ENCODE measurements at regions not wholly inside any gene's neighbourhood (a gene's known extent, or its start where the extent isn't known, plus 50 kb on each side); places are given as distances from the start of the nearest gene placed in this dataset.
A peak's percentile ranks its signal among the peaks of the same experiment; 100 is the strongest.

DNA sequence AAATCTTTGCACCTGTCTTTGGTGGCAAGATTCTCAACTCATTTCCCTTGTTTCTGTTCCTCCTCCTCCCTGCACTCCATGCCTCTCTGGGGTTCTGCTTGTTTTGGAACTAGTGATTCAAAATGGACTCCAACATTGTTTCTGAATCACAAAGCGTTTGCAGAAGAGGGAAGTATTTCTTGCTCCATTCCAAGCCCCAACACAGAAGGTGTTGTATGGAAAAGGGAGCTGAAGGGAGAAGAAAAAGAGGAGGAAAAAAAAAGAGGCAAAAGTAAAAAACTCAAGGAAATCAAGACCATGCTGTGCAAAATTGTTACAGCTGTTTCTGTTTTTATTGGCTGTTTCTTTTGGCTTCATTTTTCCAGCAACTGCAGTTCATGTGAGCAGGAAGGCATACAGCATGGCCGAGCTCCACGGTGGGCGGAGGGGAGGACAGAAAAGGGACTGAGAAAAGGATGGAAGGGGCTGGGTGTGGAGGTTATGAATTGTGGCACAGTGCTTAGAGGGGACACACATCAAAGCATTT lies 66.9 kb upstream of the PRL start:
- DNase-seq: no peak
- H3K4me2 ChIP-seq (ENCODE audit: unreplicated experiment): no peak overlapping the region

DNA sequence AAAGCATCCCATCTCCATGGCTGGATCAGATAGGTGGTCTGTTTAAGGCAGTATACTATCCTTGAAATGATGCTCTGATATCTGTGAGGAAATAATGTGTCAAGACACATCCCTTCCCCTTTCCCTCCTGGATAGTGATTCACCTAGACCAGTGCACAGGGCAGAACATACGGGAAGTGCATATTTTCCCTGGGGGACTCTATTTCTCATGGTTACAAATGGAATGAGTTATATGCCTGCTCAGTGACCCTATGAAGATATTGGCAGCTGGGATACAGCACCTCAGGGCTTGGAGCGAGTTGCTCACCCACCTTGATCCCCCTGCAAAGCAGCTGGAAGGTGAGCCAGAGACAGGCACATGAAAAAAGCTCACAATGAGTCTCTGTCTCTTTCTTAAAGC lies 67.5 kb upstream of the PRL start:
- no peak overlapping the region for H3K9ac ChIP-seq
- no peak for DNase-seq
- no peaks in the 10 kb centered on the region for H3F3A ChIP-seq (ENCODE audit: insufficient read depth)
- H3K4me2 ChIP-seq (ENCODE audit: unreplicated experiment): no peak overlapping the region
- H3K79me2 ChIP-seq (ENCODE audit: insufficient read depth): no peaks in the 10 kb centered on the region
- WGBS, 2 experiments (ENCODE audit: low coverage in 1 of 2, low lambda C conversion rate in 2 of 2, missing lambda C conversion rate in 2 of 2): 48 to 55% methylated on average over 2 of the region's 2 CpGs
- H3K4me3 ChIP-seq: no peak overlapping the region
- no peak overlapping the region for H3K27ac ChIP-seq
- H3K9me3 ChIP-seq (ENCODE audit: low read depth): no peaks in the 10 kb centered on the region
- H4K20me1 ChIP-seq (ENCODE audit: insufficient read depth): no peaks in the 10 kb centered on the region
- no peak overlapping the region for H2AFZ ChIP-seq
- H3K4me1 ChIP-seq (ENCODE audit: insufficient read depth): no peaks in the 10 kb centered on the region; the same call in 1 of the 2 replicates
- H3K27me3 ChIP-seq (replicated peaks; ENCODE audit: insufficient read depth): no peaks in the 10 kb centered on the region
- no peaks in the 10 kb centered on the region for H3K36me3 ChIP-seq (ENCODE audit: low read depth)
- TF ChIP-seq EZH2 (IDR thresholded peaks at IDR 0.05; ENCODE audit: insufficient read depth, poor library complexity, severe bottlenecking) (no peak), EZH2phosphoT487 (IDR thresholded peaks at IDR 0.05; ENCODE audit: insufficient read depth, low read depth) (no peak)
- in situ Hi-C loops (cut with MboI): no loop called here
- no peaks in the 10 kb centered on the region for H3K9me2 ChIP-seq (ENCODE audit: insufficient read depth)

More for the DNA sequence above, 66.9 kb upstream of the PRL start:
- H3K36me3 ChIP-seq (ENCODE audit: low read depth): no peaks in the 10 kb centered on the region
- H3K27me3 ChIP-seq (replicated peaks; ENCODE audit: insufficient read depth): no peaks in the 10 kb centered on the region
- H3K79me2 ChIP-seq (ENCODE audit: insufficient read depth): no peaks in the 10 kb centered on the region
- H2AFZ ChIP-seq: no peak overlapping the region
- no peaks in the 10 kb centered on the region; the same call in 1 of the 2 replicates for H3K4me1 ChIP-seq (ENCODE audit: insufficient read depth)
- TF ChIP-seq EZH2 (IDR thresholded peaks at IDR 0.05; ENCODE audit: insufficient read depth, poor library complexity, severe bottlenecking): no peak
- TF ChIP-seq EZH2phosphoT487 (IDR thresholded peaks at IDR 0.05; ENCODE audit: insufficient read depth, low read depth): no peak
- no peaks in the 10 kb centered on the region for H3K9me3 ChIP-seq (ENCODE audit: low read depth)
- no peaks in the 10 kb centered on the region for H4K20me1 ChIP-seq (ENCODE audit: insufficient read depth)
- WGBS, 2 experiments (ENCODE audit: low coverage in 1 of 2, low lambda C conversion rate in 2 of 2, missing lambda C conversion rate in 2 of 2): 12 to 24% methylated on average over 4 of the region's 4 CpGs
- H3K9ac ChIP-seq: no peak overlapping the region
- H3F3A ChIP-seq (ENCODE audit: insufficient read depth): no peaks in the 10 kb centered on the region
- in situ Hi-C loops (cut with MboI): no loop called here
- H3K4me3 ChIP-seq: no peak overlapping the region
- H3K27ac ChIP-seq: no peak overlapping the region
- H3K9me2 ChIP-seq (ENCODE audit: insufficient read depth): no peaks in the 10 kb centered on the region

DNA sequence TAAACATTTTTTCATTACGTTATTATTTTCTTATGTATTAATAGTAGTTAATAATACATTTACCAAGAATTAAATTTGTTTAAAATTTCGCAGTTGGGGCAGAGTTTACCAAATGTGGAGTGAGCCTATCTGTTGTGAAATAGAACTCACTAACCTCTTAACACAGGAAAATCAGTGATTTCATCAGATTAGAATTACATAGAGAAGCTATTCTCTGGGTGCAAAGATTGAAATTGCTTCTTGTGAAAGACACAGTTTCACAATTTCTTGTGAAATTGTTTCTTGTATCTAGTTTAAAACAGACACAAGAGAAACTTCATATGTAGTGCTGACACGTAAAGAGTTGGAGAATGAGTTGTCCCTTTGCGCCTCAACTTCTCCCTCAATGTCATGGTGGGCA lies 69.4 kb upstream of the PRL start:
- Histone ChIP-seq H3K9me2 (ENCODE audit: insufficient read depth) (no peaks in the 10 kb centered on the region), H3K27me3 (replicated peaks; ENCODE audit: insufficient read depth) (no peaks in the 10 kb centered on the region), H3K4me3 (no peak overlapping the region), H3K4me2 (ENCODE audit: unreplicated experiment) (no peak overlapping the region), H3K9ac (no peak overlapping the region), H4K20me1 (ENCODE audit: insufficient read depth) (no peaks in the 10 kb centered on the region), H3K36me3 (ENCODE audit: low read depth) (no peaks in the 10 kb centered on the region), H3K27ac (no peak overlapping the region), H3K79me2 (ENCODE audit: insufficient read depth) (no peaks in the 10 kb centered on the region), H2AFZ (no peak overlapping the region), H3K9me3 (ENCODE audit: low read depth) (no peaks in the 10 kb centered on the region), H3F3A (ENCODE audit: insufficient read depth) (no peaks in the 10 kb centered on the region), H3K4me1 (ENCODE audit: insufficient read depth) (no peaks in the 10 kb centered on the region; the same call in 1 of the 2 replicates)
- peak; percentile 32 for DNase-seq
- TF ChIP-seq EZH2phosphoT487 (IDR thresholded peaks at IDR 0.05; ENCODE audit: insufficient read depth, low read depth) (no peak), EZH2 (IDR thresholded peaks at IDR 0.05; ENCODE audit: insufficient read depth, poor library complexity, severe bottlenecking) (no peak)
- in situ Hi-C loops (cut with MboI): no loop called here
- WGBS, 2 experiments (ENCODE audit: low coverage in 1 of 2, low lambda C conversion rate in 2 of 2, missing lambda C conversion rate in 2 of 2): 35 to 43% methylated on average over 4 of the region's 4 CpGs

- H3K79me2 ChIP-seq (ENCODE audit: insufficient read depth): no peaks in the 10 kb centered on the region
- 11 to 16% methylated on average over 1 of the region's 1 CpG for WGBS, 2 experiments (ENCODE audit: low coverage in 1 of 2, low lambda C conversion rate in 2 of 2, missing lambda C conversion rate in 2 of 2)
- H3K4me3 ChIP-seq: no peak overlapping the region
- no peak overlapping the region for H3K9ac ChIP-seq
- H3F3A ChIP-seq (ENCODE audit: insufficient read depth): no peaks in the 10 kb centered on the region
- no peaks in the 10 kb centered on the region for H3K27me3 ChIP-seq (replicated peaks; ENCODE audit: insufficient read depth)
- no peak overlapping the region for H3K4me2 ChIP-seq (ENCODE audit: unreplicated experiment)
- H3K4me1 ChIP-seq (ENCODE audit: insufficient read depth): no peaks in the 10 kb centered on the region; the same call in 1 of the 2 replicates
- no peaks in the 10 kb centered on the region for H3K9me2 ChIP-seq (ENCODE audit: insufficient read depth)
- in situ Hi-C loops (cut with MboI): no loop called here
- H3K27ac ChIP-seq: no peak overlapping the region
- no peaks in the 10 kb centered on the region for H3K36me3 ChIP-seq (ENCODE audit: low read depth)
- TF ChIP-seq EZH2 (IDR thresholded peaks at IDR 0.05; ENCODE audit: insufficient read depth, poor library complexity, severe bottlenecking) (no peak), EZH2phosphoT487 (IDR thresholded peaks at IDR 0.05; ENCODE audit: insufficient read depth, low read depth) (no peak)
- H4K20me1 ChIP-seq (ENCODE audit: insufficient read depth): no peaks in the 10 kb centered on the region
- peak; percentile 17 for DNase-seq
- H2AFZ ChIP-seq: no peak overlapping the region
- H3K9me3 ChIP-seq (ENCODE audit: low read depth): no peaks in the 10 kb centered on the region
These were observed 70.5 kb upstream of the PRL start for GRCh38 chr6:22367346-22367745.

DNA sequence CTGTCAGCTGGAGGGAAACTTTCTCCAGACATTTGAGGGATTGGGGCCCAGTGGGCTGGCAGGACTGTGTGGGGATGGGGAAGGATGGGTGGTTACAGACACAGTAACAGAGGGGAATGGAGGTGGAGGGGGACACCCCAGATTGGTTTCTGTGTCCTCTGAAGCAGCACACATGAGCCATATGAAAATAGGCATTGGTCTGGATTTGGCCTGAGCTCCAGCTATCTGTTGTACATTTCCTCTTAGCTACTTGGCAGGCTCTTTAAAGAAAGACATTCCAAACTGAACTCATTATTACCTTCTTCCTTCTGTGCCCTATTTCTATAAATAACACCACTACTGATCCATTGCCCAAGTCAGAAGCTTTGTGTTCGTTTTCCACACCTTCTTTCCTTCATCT lies 72.0 kb upstream of the PRL start:
- no peaks in the 10 kb centered on the region for H3K9me3 ChIP-seq (ENCODE audit: low read depth)
- in situ Hi-C loops (cut with MboI): no loop called here
- no peaks in the 10 kb centered on the region for H4K20me1 ChIP-seq (ENCODE audit: insufficient read depth)
- H3K4me3 ChIP-seq: no peak overlapping the region
- no peaks in the 10 kb centered on the region; the same call in 1 of the 2 replicates for H3K4me1 ChIP-seq (ENCODE audit: insufficient read depth)
- no peaks in the 10 kb centered on the region for H3F3A ChIP-seq (ENCODE audit: insufficient read depth)
- 9 to 11% methylated on average over 1 of the region's 1 CpG for WGBS, 2 experiments (ENCODE audit: low coverage in 1 of 2, low lambda C conversion rate in 2 of 2, missing lambda C conversion rate in 2 of 2)
- no peaks in the 10 kb centered on the region for H3K27me3 ChIP-seq (replicated peaks; ENCODE audit: insufficient read depth)
- no peaks in the 10 kb centered on the region for H3K79me2 ChIP-seq (ENCODE audit: insufficient read depth)
- H3K27ac ChIP-seq: no peak overlapping the region
- TF ChIP-seq EZH2phosphoT487 (IDR thresholded peaks at IDR 0.05; ENCODE audit: insufficient read depth, low read depth): no peak
- TF ChIP-seq EZH2 (IDR thresholded peaks at IDR 0.05; ENCODE audit: insufficient read depth, poor library complexity, severe bottlenecking): no peak
- H2AFZ ChIP-seq: no peak overlapping the region
- no peaks in the 10 kb centered on the region for H3K9me2 ChIP-seq (ENCODE audit: insufficient read depth)
- no peak overlapping the region for H3K4me2 ChIP-seq (ENCODE audit: unreplicated experiment)
- no peak overlapping the region for H3K9ac ChIP-seq
- H3K36me3 ChIP-seq (ENCODE audit: low read depth): no peaks in the 10 kb centered on the region
- DNase-seq: no peak

All from GM23248 (cell line).